WERI-Rb-1 (cell line): ENCODE measurements at regions not wholly inside any gene's neighbourhood (a gene's known extent, or its start where the extent isn't known, plus 50 kb on each side); places are given as distances from the start of the nearest gene placed in this dataset.

ENCODE experiments used
- DNase-seq: peaks from one replicate; pipeline ENCODE4 v3.0.0-alpha.2; 2020
- H3K27ac ChIP-seq: fragments of 250-450 bp; sonication (Bioruptor Pico); 2 replicates; pipeline ENCODE4 v1.5.1; 2020; ENCODE audit warnings: mild to moderate bottlenecking, moderate library complexity
- H3K27me3 ChIP-seq: fragments of 250-450 bp; sonication (Bioruptor Pico); 2 replicates; pipeline ENCODE4 v1.5.1; 2021; ENCODE audit warnings: mild to moderate bottlenecking, low read depth, moderate library complexity; ENCODE audit not compliant: insufficient read depth, severe bottlenecking
- H3K36me3 ChIP-seq: fragments of 250-450 bp; sonication (Bioruptor Pico); 2 replicates; pipeline ENCODE4 v1.5.1; 2020; ENCODE audit warnings: mild to moderate bottlenecking, moderate library complexity
- H3K4me3 ChIP-seq: 2 replicates; pipeline ENCODE4 v1.5.1; 2011; ENCODE audit warnings: low read depth, mild to moderate bottlenecking, control low read depth, low read length
- H3K9me3 ChIP-seq: fragments of 250-450 bp; sonication (Bioruptor Pico); 2 replicates; pipeline ENCODE4 v1.5.1; 2021; ENCODE audit warnings: mild to moderate bottlenecking, moderate library complexity; ENCODE audit not compliant: severe bottlenecking
- TF ChIP-seq, protein P1 (sequence below): IDR thresholded peaks from 2 replicates; pipeline ENCODE4 v1.5.1; 2011; ENCODE audit warnings: low read depth, mild to moderate bottlenecking, control low read depth, inconsistent platforms, low read length

GRCh38 chr1:118243269-118243668 is 58.2 kb upstream of the SPAG17 start:
- H3K27ac ChIP-seq, result no peak overlapping the region
- no peak overlapping the region for H3K4me3 ChIP-seq
- TF ChIP-seq, protein P1, sequence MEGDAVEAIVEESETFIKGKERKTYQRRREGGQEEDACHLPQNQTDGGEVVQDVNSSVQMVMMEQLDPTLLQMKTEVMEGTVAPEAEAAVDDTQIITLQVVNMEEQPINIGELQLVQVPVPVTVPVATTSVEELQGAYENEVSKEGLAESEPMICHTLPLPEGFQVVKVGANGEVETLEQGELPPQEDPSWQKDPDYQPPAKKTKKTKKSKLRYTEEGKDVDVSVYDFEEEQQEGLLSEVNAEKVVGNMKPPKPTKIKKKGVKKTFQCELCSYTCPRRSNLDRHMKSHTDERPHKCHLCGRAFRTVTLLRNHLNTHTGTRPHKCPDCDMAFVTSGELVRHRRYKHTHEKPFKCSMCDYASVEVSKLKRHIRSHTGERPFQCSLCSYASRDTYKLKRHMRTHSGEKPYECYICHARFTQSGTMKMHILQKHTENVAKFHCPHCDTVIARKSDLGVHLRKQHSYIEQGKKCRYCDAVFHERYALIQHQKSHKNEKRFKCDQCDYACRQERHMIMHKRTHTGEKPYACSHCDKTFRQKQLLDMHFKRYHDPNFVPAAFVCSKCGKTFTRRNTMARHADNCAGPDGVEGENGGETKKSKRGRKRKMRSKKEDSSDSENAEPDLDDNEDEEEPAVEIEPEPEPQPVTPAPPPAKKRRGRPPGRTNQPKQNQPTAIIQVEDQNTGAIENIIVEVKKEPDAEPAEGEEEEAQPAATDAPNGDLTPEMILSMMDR, result no peak
- no peak for DNase-seq
- H3K9me3 ChIP-seq, result peaks cover 2% of the 10 kb centered on the region
- H3K36me3 ChIP-seq, result no peaks in the 10 kb centered on the region
- no peaks in the 10 kb centered on the region for H3K27me3 ChIP-seq
